Heart right ventricle (tissue), 16 donors: ENCODE measurements at regions not wholly inside any gene's neighbourhood (a gene's known extent, or its start where the extent isn't known, plus 50 kb on each side); places are given as distances from the start of the nearest gene placed in this dataset.

Source experiments
- ATAC-seq, 8 donors: fragments of 200-7000 bp; cut with Tn5 transposase; one replicate each; pipeline ENCODE4 v1.9.1; 2020; ENCODE audit warnings: mild to moderate bottlenecking in 8 of 8, moderate library complexity in 8 of 8, moderate number of reproducible peaks in 1 of 8
- DNase-seq, 2 donors: peaks; one replicate each; pipeline ENCODE4 v3.0.0-alpha.2; 2020
- H3K27ac ChIP-seq, 10 donors: fragments of 200-600 bp; sonication (generic) in 2 of 10; one replicate each; pipeline versions ENCODE4 v1.5.0 to v1.8.0; 2020 to 2022; ENCODE audit warnings: mild to moderate bottlenecking in 3 of 10
- H3K27me3 ChIP-seq, 7 donors: fragments of 200-600 bp; one replicate each; pipeline ENCODE4 v1.8.0; 2021 to 2022; ENCODE audit warnings: mild to moderate bottlenecking in 2 of 7
- H3K36me3 ChIP-seq, 9 donors: fragments of 200-600 bp; sonication (generic) in 1 of 9; one replicate each; pipeline versions ENCODE4 v1.5.0 to v1.8.0; 2020 to 2022; ENCODE audit warnings: mild to moderate bottlenecking in 2 of 9
- H3K4me1 ChIP-seq, 9 donors: fragments of 200-600 bp; sonication (generic) in 1 of 9; one replicate each; pipeline versions ENCODE4 v1.5.0 to v1.8.0; 2020 to 2022; ENCODE audit warnings: mild to moderate bottlenecking in 4 of 9
- H3K4me3 ChIP-seq, 10 donors: fragments of 200-600 bp; sonication (generic) in 2 of 10; one replicate each; pipeline versions ENCODE4 v1.5.0 to v1.8.0; 2020 to 2022; ENCODE audit warnings: mild to moderate bottlenecking in 7 of 10, moderate library complexity in 2 of 10
- H3K9me3 ChIP-seq, 11 donors: fragments of 200-600 bp in 10 of 11; sonication (generic) in 2 of 11; one replicate each; pipeline versions ENCODE4 v1.5.0 to v1.8.0; 2013 to 2022; ENCODE audit warnings: mild to moderate bottlenecking in 2 of 11, control low read depth in 1 of 11, moderate library complexity in 1 of 11
- WGBS, 2 donors: extraction: QIAGEN DNeasy Blood & Tissue Kit; methylation state at CpG; one replicate each; pipeline ENCODE4 v1.1.7; 2013; ENCODE audit warnings: inconsistent platforms in 1 of 2; 5-methylcytosine and 5-hydroxymethylcytosine counted together
- intact Hi-C, 10 donors: fragments of 100-400 bp; cut with DNase I; formaldehyde crosslinking; loops; one replicate each; pipeline versions ENCODE4 v1.11.1 to v1.14.2; 2022
- TF ChIP-seq, protein P1 (sequence below), 9 donors: fragments of 200-600 bp; sonication (generic) in 2 of 9; IDR thresholded peaks; one replicate each; pipeline versions ENCODE4 v1.5.0 to v1.8.0; 2021 to 2022; ENCODE audit warnings: antibody characterized with exemption in 9 of 9, mild to moderate bottlenecking in 5 of 9, moderate library complexity in 1 of 9
- donor health status: Arrhythmogenic right ventricular cardiomyopathy.
- donor health status: ischemic (EF 13 %, LVEDD 7.1; RV severe dilation, severe dysfunction).
- donor health status: healthy with polysubstance abuse.
- donor health status: DM: no; HTN: yes; CAD: no.
- donor health status: DM: no; HTN: no; CAD: no.
- donor health status: ischemic (EF 25% LVEDD 6.9; RV normal size, moderate dysfunction).
- donor health status: ischemic (EF 25% LVEDD 5.7; RV mildly dilated, moderate dysfunction).
- donor health status: healthy.
- donor health status: DM: yes; HTN: yes; CAD: no.
- donor health status: Ischemic cardiomyopathy.
- donor health status: ischemic (EF 35%, LVEDD 5.7; RV mildly dilated, moderate dysfunction).
- donor health status: nonischemic (EF 11% LVEDD 7.7; RV severe dilation, severe dysfunction).
- donor health status: DM: yes; HTN: yes; CAD: no.
- donor health status: PGD.
- donor health status: ischemic (EF 29% LVEDD 5.4; RV normal size, mild dysfunction).
- donor health status: nonischemic (EF 23%, LVEDD 6.1; RV moderate dilation, normal function).

DNA sequence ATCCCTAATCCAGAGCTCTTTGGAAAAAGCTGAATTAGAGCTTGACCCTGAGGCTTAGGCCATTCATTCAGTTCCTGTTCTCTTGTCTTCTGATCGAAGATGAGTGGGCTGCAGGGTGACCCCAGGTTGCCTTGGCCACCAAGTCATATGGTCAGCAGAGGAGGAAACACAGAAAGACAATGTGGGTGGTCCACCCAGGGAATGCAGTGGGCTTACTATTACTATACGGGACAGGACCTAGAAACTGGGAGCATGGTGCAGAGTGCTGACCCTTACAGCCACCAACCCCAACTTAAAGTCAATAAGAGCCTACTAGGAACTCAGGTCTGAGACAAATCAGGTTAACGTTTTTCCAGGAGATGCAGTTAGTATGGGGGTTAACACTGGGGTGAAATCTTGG, 200.5 kb downstream of the HERPUD2 start:
- DNase-seq (no peak), ATAC-seq (no peak)
- H3K4me1 ChIP-seq, result peaks cover 0 to 6% (median 0%) of the 10 kb centered on the region in 9 donors
- no peak overlapping the region for H3K4me3 ChIP-seq
- H3K9me3 ChIP-seq, result no peaks in the 10 kb centered on the region
- peaks cover 0 to 4% (median 0%) of the 10 kb centered on the region in 7 donors for H3K27me3 ChIP-seq
- intact Hi-C loops, result no loop called here
- no peak overlapping the region for H3K27ac ChIP-seq
- no peaks in the 10 kb centered on the region for H3K36me3 ChIP-seq
- WGBS, 2 donors, result 83 to 91% methylated on average over 3 of the region's 3 CpGs
- TF ChIP-seq, protein P1, sequence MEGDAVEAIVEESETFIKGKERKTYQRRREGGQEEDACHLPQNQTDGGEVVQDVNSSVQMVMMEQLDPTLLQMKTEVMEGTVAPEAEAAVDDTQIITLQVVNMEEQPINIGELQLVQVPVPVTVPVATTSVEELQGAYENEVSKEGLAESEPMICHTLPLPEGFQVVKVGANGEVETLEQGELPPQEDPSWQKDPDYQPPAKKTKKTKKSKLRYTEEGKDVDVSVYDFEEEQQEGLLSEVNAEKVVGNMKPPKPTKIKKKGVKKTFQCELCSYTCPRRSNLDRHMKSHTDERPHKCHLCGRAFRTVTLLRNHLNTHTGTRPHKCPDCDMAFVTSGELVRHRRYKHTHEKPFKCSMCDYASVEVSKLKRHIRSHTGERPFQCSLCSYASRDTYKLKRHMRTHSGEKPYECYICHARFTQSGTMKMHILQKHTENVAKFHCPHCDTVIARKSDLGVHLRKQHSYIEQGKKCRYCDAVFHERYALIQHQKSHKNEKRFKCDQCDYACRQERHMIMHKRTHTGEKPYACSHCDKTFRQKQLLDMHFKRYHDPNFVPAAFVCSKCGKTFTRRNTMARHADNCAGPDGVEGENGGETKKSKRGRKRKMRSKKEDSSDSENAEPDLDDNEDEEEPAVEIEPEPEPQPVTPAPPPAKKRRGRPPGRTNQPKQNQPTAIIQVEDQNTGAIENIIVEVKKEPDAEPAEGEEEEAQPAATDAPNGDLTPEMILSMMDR (IDR thresholded peaks at IDR 0.05), result no peak

DNA sequence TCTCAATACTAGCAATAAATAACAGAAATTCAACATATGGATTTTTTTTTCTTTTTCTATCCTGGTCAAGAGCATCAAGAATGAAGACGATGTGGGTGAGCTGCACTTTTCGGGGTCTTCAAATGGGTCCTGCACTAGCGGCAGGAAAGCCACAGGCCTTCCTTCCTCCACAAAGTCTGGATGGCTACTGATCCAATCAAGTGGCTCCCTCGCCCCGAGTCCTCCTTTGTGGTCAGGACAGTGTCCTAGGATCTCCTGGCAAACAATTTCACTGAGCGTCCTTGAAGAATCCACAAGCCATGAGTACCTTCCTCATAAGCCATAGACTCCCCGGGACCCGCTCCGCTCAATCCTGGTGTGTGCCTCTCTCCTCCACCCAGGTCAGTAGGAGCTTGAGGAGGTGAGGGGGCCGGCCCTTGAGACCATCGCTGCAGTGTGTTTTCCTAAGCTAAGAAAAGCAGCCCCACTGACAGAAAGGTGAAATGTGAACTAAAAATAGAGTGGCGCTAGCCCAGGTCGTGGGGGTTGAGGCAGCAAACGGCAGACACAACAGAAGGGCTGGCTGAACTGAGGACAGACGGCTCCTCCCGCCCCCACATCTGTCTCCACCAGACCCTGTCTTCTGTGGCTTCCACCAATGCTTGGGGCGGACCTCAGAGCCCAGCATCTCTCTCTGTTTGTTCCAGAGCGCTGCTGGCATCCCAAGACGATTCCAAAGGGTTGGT, 202.3 kb downstream of the HERPUD2 start:
- Histone ChIP-seq H3K4me3 (no peak overlapping the region), H3K27ac (no peak overlapping the region), H3K27me3 (peaks cover 0 to 4% (median 0%) of the 10 kb centered on the region in 7 donors), H3K9me3 (no peaks in the 10 kb centered on the region), H3K4me1 (peaks cover 0 to 6% (median 0%) of the 10 kb centered on the region in 9 donors), H3K36me3 (no peaks in the 10 kb centered on the region)
- ATAC-seq, result peak in 1 of 8 donors; percentile 35
- TF ChIP-seq, protein P1 (IDR thresholded peaks at IDR 0.05), result no peak
- DNase-seq, result no peak
- 69 to 70% methylated on average over 19 of the region's 19 CpGs for WGBS, 2 donors
- intact Hi-C loops, result no loop called here

DNA sequence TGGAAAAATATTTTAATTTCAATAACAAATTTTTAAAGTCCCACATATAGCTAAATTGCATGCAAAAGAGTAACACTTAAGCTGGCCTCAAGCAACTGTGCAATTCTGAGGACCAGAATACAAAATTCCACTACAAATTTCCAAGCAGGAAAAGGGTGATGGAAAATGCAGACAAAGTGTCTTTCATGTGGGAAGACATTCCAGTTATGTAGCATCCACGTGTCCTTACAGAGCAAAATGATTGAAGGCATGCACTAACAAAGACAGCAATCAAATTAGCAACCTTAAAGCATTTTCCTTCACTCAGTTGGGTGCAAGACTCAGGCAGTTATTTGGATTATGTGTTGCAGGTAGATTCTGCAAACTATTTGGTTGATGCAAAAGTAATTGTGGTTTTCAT, 203.7 kb downstream of the HERPUD2 start:
- H3K36me3 ChIP-seq, result no peaks in the 10 kb centered on the region
- WGBS, 2 donors, result 61 to 76% methylated on average over 1 of the region's 1 CpG
- TF ChIP-seq, protein P1 (IDR thresholded peaks at IDR 0.05), result no peak
- no peak for DNase-seq
- no peak overlapping the region for H3K27ac ChIP-seq
- H3K27me3 ChIP-seq, result peaks cover 0 to 4% (median 0%) of the 10 kb centered on the region in 7 donors
- ATAC-seq, result no peak
- H3K4me1 ChIP-seq, result peaks cover 0 to 6% (median 0%) of the 10 kb centered on the region in 9 donors
- intact Hi-C loops, result no loop called here
- no peaks in the 10 kb centered on the region for H3K9me3 ChIP-seq
- no peak overlapping the region for H3K4me3 ChIP-seq

GRCh38 chr7:35487841-35488240, 207.1 kb downstream of the HERPUD2 start:
- Histone ChIP-seq H3K9me3 (no peaks in the 10 kb centered on the region), H3K4me1 (peaks cover 0 to 4% (median 0%) of the 10 kb centered on the region in 9 donors), H3K36me3 (no peaks in the 10 kb centered on the region), H3K27ac (no peak overlapping the region), H3K27me3 (peaks cover 0 to 4% (median 0%) of the 10 kb centered on the region in 7 donors), H3K4me3 (no peak overlapping the region)
- ATAC-seq, result no peak
- no peak for DNase-seq
- WGBS, 2 donors, result 84 to 92% methylated on average over 2 of the region's 2 CpGs
- TF ChIP-seq, protein P1 (IDR thresholded peaks at IDR 0.05), result no peak
- intact Hi-C loops, result no loop called here
